ENCODE measurements at regions not wholly inside any gene's neighbourhood (a gene's known extent, or its start where the extent isn't known, plus 50 kb on each side); places are given as distances from the start of the nearest gene placed in this dataset.

DNA sequence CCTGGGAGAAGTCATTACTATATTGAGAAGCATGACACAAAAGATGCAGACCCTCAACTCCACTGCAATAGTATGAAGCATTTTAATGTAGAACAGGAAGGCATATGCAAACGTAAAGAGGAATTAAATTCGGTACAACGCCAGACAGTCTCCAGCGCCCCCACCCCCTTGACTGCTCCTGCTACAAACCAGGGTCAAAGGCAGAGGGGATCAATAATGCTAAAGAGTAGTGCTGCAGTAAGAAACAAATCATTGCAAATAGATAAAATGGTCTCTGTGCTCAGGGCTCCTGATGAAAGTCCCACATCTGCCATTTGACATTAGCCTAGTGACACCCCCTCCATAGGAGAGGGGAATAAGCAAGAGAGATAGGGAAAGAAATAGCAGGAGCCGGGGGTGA is 164.9 kb upstream of the BLID start:
- Mint-ChIP-seq H3K27me3 (ENCODE audit: low read depth) (no peaks in the 10 kb centered on the region), H3K36me3 (no peaks in the 10 kb centered on the region), H3K9me3 (peaks cover 5% of the 10 kb centered on the region; the same call in 1 of the 2 replicates), H3K4me1 (peaks cover 16% of the 10 kb centered on the region), H3K27ac (no peak overlapping the region), H3K4me3 (no peak overlapping the region)
- TF ChIP-seq SP1 (CRISPR knock-in tag; conservative IDR thresholded peaks at IDR 0.05) = no peak
- no peak for TF ChIP-seq FOXP1 (CRISPR knock-in tag; IDR thresholded peaks at IDR 0.05; ENCODE audit: borderline replicate concordance)
- no peak for TF ChIP-seq E2F5 (CRISPR knock-in tag; IDR thresholded peaks at IDR 0.05)
- no peak for TF ChIP-seq ZNF416 (CRISPR knock-in tag; IDR thresholded peaks at IDR 0.05)
- no peak for TF ChIP-seq CBFB (CRISPR knock-in tag; IDR thresholded peaks at IDR 0.05; ENCODE audit: low read depth)
- TF ChIP-seq, protein P1, sequence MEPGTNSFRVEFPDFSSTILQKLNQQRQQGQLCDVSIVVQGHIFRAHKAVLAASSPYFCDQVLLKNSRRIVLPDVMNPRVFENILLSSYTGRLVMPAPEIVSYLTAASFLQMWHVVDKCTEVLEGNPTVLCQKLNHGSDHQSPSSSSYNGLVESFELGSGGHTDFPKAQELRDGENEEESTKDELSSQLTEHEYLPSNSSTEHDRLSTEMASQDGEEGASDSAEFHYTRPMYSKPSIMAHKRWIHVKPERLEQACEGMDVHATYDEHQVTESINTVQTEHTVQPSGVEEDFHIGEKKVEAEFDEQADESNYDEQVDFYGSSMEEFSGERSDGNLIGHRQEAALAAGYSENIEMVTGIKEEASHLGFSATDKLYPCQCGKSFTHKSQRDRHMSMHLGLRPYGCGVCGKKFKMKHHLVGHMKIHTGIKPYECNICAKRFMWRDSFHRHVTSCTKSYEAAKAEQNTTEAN (CRISPR knock-in tag; IDR thresholded peaks at IDR 0.05) = no peak
- no peak for TF ChIP-seq GABPB1 (CRISPR knock-in tag; IDR thresholded peaks at IDR 0.05)
- TF ChIP-seq AR (CRISPR knock-in tag; IDR thresholded peaks at IDR 0.05) = no peak
- TF ChIP-seq, protein P2, sequence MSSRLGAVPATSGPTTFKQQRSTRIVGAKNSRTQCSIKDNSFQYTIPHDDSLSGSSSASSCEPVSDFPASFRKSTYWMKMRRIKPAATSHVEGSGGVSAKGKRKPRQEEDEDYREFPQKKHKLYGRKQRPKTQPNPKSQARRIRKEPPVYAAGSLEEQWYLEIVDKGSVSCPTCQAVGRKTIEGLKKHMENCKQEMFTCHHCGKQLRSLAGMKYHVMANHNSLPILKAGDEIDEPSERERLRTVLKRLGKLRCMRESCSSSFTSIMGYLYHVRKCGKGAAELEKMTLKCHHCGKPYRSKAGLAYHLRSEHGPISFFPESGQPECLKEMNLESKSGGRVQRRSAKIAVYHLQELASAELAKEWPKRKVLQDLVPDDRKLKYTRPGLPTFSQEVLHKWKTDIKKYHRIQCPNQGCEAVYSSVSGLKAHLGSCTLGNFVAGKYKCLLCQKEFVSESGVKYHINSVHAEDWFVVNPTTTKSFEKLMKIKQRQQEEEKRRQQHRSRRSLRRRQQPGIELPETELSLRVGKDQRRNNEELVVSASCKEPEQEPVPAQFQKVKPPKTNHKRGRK (CRISPR knock-in tag; IDR thresholded peaks at IDR 0.05; ENCODE audit: borderline replicate concordance) = no peak
- TF ChIP-seq IRF1 (CRISPR knock-in tag; IDR thresholded peaks at IDR 0.05) = no peak
- TF ChIP-seq HMGXB4 (CRISPR knock-in tag; IDR thresholded peaks at IDR 0.05) = no peak
- ChIA-PET CTCF (no interaction called here), POLR2A (no interaction called here)
- ATAC-seq (no peak), DNase-seq (ENCODE audit: low spot score) (no peak)

DNA sequence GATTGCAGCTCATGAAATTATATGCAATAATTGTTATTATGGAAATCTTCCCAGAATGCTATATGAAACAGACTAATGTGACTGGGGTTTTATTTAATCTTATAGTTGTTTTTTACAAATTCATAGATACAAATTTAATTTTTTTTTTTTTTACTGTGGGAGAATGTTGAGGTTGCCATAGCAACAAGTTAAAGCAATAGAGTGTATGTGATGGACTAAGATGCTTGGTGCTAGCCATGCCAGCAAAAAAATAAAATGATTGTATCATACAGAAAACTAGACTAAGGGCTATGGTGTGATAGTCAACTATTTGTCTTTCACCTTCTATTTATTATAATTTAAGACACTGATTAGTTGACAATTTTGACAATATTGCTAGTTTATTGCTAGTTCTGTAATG is 163.2 kb upstream of the BLID start:
- no peak for ATAC-seq
- Mint-ChIP-seq H3K27ac (no peak overlapping the region), H3K4me1 (peaks cover 16% of the 10 kb centered on the region), H3K4me3 (no peak overlapping the region), H3K9me3 (no peaks in the 10 kb centered on the region), H3K36me3 (no peaks in the 10 kb centered on the region), H3K27me3 (ENCODE audit: low read depth) (no peaks in the 10 kb centered on the region)
- CTCF ChIA-PET = interaction anchor here (0.7 kb wide), 1 partner anchor 227 kb away, joined by 3 read pairs; no protein-coding TSS in a partner anchor
- POLR2A ChIA-PET = no interaction called here
- TF ChIP-seq JAZF1 (CRISPR knock-in tag; IDR thresholded peaks at IDR 0.05) = no peak
- TF ChIP-seq CBFB (CRISPR knock-in tag; IDR thresholded peaks at IDR 0.05; ENCODE audit: low read depth) = no peak
- no peak for TF ChIP-seq ETV6 (CRISPR knock-in tag; IDR thresholded peaks at IDR 0.05)
- TF ChIP-seq MLX (CRISPR knock-in tag; IDR thresholded peaks at IDR 0.05) = no peak
- no peak for TF ChIP-seq HMGA2 (CRISPR knock-in tag; IDR thresholded peaks at IDR 0.05)
- no peak for TF ChIP-seq SMAD3 (CRISPR knock-in tag; IDR thresholded peaks at IDR 0.05; ENCODE audit: borderline replicate concordance)
- TF ChIP-seq ZNF416 (CRISPR knock-in tag; IDR thresholded peaks at IDR 0.05) = no peak
- no peak for TF ChIP-seq ZMAT4 (CRISPR knock-in tag; IDR thresholded peaks at IDR 0.05)
- no peak for TF ChIP-seq OVOL2 (CRISPR knock-in tag; IDR thresholded peaks at IDR 0.05; ENCODE audit: borderline replicate concordance)
- no peak for TF ChIP-seq ZBTB21 (CRISPR knock-in tag; IDR thresholded peaks at IDR 0.05; ENCODE audit: borderline replicate concordance)
- no peak for TF ChIP-seq IRF1 (CRISPR knock-in tag; IDR thresholded peaks at IDR 0.05)
- DNase-seq (ENCODE audit: low spot score) = no peak

Data from WTC11 (cell line).